Hepatocyte (in vitro differentiated cells): ENCODE measurements at regions not wholly inside any gene's neighbourhood (a gene's known extent, or its start where the extent isn't known, plus 50 kb on each side); places are given as distances from the start of the nearest gene placed in this dataset.
"Not testable (repeated sequence)": the region's sequence is repeated elsewhere in the genome, so short reads cannot be mapped to it uniquely, and the experiment has no call there.

ENCODE experiments used
- CTCF ChIP-seq: fragments of 200-600 bp; sonication (generic); IDR thresholded peaks from 2 replicates; pipeline ENCODE4 v1.5.1; 2016; ENCODE audit warnings: antibody characterized with exemption, mild to moderate bottlenecking; ENCODE audit not compliant: poor library complexity
- EZH2 ChIP-seq: fragments of 200-600 bp; sonication (generic); IDR thresholded peaks from 2 replicates; pipeline ENCODE4 v1.6.1; 2016; ENCODE audit warnings: antibody characterized with exemption, mild to moderate bottlenecking, borderline replicate concordance

- not testable (repeated sequence) for TF ChIP-seq CTCF, EZH2
Observed at GRCh38 chr14:105765072-105765825, 238.9 kb downstream of the TMEM121 start.
